ENCODE measurements at regions not wholly inside any gene's neighbourhood (a gene's known extent, or its start where the extent isn't known, plus 50 kb on each side); places are given as distances from the start of the nearest gene placed in this dataset.
"Not testable (repeated sequence)": the region's sequence is repeated elsewhere in the genome, so short reads cannot be mapped to it uniquely, and the experiment has no call there.

- H3K4me3 Mint-ChIP-seq, result no peak overlapping the region
- H3K4me1 Mint-ChIP-seq (ENCODE audit: low read depth), result no peaks in the 10 kb centered on the region
- H3K36me3 Mint-ChIP-seq (ENCODE audit: insufficient read depth), result no peaks in the 10 kb centered on the region
- no peaks in the 10 kb centered on the region for H3K9me3 Mint-ChIP-seq
- ATAC-seq, result no peak
- no peaks in the 10 kb centered on the region for H3K27me3 Mint-ChIP-seq (ENCODE audit: low read depth)
- no peak for DNase-seq
Measured at GRCh38 chr2:187644486-187644885, 90.3 kb upstream of the TFPI start.

GRCh38 chr2:187644981-187645380, 90.7 kb upstream of the TFPI start:
- no peak overlapping the region for H3K4me3 Mint-ChIP-seq
- H3K9me3 Mint-ChIP-seq, result no peaks in the 10 kb centered on the region
- DNase-seq (no peak), ATAC-seq (no peak)
- H3K4me1 Mint-ChIP-seq (ENCODE audit: low read depth), result no peaks in the 10 kb centered on the region
- no peaks in the 10 kb centered on the region for H3K36me3 Mint-ChIP-seq (ENCODE audit: insufficient read depth)
- H3K27me3 Mint-ChIP-seq (ENCODE audit: low read depth), result no peaks in the 10 kb centered on the region

- no peaks in the 10 kb centered on the region for H3K9me3 Mint-ChIP-seq
- H3K4me1 Mint-ChIP-seq (ENCODE audit: low read depth), result no peaks in the 10 kb centered on the region
- no peak for ATAC-seq
- H3K27me3 Mint-ChIP-seq (ENCODE audit: low read depth), result no peaks in the 10 kb centered on the region
- H3K36me3 Mint-ChIP-seq (ENCODE audit: insufficient read depth), result no peaks in the 10 kb centered on the region
- DNase-seq, result no peak
- no peak overlapping the region for H3K4me3 Mint-ChIP-seq
Measured at GRCh38 chr2:187646556-187646955, 92.3 kb upstream of the TFPI start.

GRCh38 chr2:187654535-187654934, 100.3 kb upstream of the TFPI start:
- Mint-ChIP-seq H3K27me3 (ENCODE audit: low read depth) (no peaks in the 10 kb centered on the region), H3K4me1 (ENCODE audit: low read depth) (no peaks in the 10 kb centered on the region), H3K4me3 (no peak overlapping the region), H3K9me3 (no peaks in the 10 kb centered on the region), H3K36me3 (ENCODE audit: insufficient read depth) (no peaks in the 10 kb centered on the region)
- no peak for ATAC-seq
- DNase-seq, result no peak

DNA sequence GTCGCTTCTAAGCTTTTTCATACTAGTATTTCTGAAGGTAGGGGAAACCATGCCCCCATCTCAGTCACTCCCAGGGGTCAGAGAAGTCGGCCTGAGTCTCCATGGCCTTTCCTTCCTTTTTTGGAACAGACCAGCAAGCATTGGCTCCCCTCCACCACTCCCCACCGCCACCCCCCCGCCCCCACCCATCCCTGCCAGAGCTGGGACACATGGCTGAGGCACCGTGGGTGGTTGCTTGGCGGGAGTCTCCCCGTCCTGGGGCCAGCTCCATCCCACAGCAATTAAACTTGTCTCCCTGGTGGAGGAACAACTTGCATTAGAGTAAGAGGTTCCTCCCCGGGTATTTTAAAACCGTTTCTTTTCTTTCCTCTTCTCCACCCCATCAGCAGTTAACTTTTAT, 100.8 kb upstream of the TFPI start:
- ATAC-seq (no peak), DNase-seq (no peak)
- Mint-ChIP-seq H3K4me1 (ENCODE audit: low read depth) (no peaks in the 10 kb centered on the region), H3K27me3 (ENCODE audit: low read depth) (no peaks in the 10 kb centered on the region), H3K9me3 (no peaks in the 10 kb centered on the region), H3K4me3 (no peak overlapping the region), H3K36me3 (ENCODE audit: insufficient read depth) (no peaks in the 10 kb centered on the region)

DNA sequence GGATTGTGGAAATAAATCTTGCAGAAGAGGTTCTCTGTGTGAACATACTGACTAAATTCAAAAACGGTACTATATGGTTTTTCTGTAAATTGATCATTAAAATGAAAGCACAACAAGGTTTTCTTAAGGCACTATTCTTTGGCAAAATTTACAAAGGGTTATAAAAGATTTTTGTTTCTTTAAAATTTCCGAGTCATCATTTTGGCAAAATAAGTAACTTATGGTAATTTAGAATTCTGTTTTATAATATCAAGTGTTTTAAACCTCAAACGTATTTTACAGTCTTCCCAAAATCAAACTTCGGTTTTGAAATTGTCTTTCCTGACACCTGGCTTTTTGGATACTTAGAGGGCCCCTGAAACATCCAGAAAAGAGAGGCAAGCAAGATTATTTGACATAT, 101.9 kb upstream of the TFPI start:
- Mint-ChIP-seq H3K4me3 (no peak overlapping the region), H3K4me1 (ENCODE audit: low read depth) (no peaks in the 10 kb centered on the region), H3K36me3 (ENCODE audit: insufficient read depth) (no peaks in the 10 kb centered on the region), H3K27me3 (ENCODE audit: low read depth) (no peaks in the 10 kb centered on the region), H3K9me3 (no peaks in the 10 kb centered on the region)
- ATAC-seq (no peak), DNase-seq (no peak)

- Mint-ChIP-seq H3K4me3 (no peak overlapping the region), H3K4me1 (ENCODE audit: low read depth) (no peaks in the 10 kb centered on the region), H3K9me3 (no peaks in the 10 kb centered on the region), H3K36me3 (ENCODE audit: insufficient read depth) (no peaks in the 10 kb centered on the region), H3K27me3 (ENCODE audit: low read depth) (no peaks in the 10 kb centered on the region)
- DNase-seq (no peak), ATAC-seq (no peak)
Measured at GRCh38 chr2:187658952-187659525, 104.8 kb upstream of the TFPI start.

- H3K9me3 Mint-ChIP-seq; DNase-seq; H3K27me3 Mint-ChIP-seq (ENCODE audit: low read depth); ATAC-seq; H3K4me1 Mint-ChIP-seq (ENCODE audit: low read depth); H3K4me3 Mint-ChIP-seq; H3K36me3 Mint-ChIP-seq (ENCODE audit: insufficient read depth): not testable (repeated sequence)
Measured at GRCh38 chr2:187676050-187676449, 121.8 kb upstream of the TFPI start.

GRCh38 chr2:187679454-187679853, 125.2 kb upstream of the TFPI start:
- Mint-ChIP-seq H3K27me3 (ENCODE audit: low read depth) (no peaks in the 10 kb centered on the region), H3K36me3 (ENCODE audit: insufficient read depth) (no peaks in the 10 kb centered on the region), H3K9me3 (no peaks in the 10 kb centered on the region), H3K4me1 (ENCODE audit: low read depth) (no peaks in the 10 kb centered on the region), H3K4me3 (no peak overlapping the region)
- DNase-seq (no peak), ATAC-seq (no peak)

GRCh38 chr2:187684174-187684573, 129.9 kb upstream of the TFPI start:
- Mint-ChIP-seq H3K4me3 (no peak overlapping the region), H3K4me1 (ENCODE audit: low read depth) (no peaks in the 10 kb centered on the region), H3K9me3 (no peaks in the 10 kb centered on the region), H3K27me3 (ENCODE audit: low read depth) (no peaks in the 10 kb centered on the region), H3K36me3 (ENCODE audit: insufficient read depth) (no peaks in the 10 kb centered on the region)
- DNase-seq (no peak), ATAC-seq (no peak)

- DNase-seq (no peak), ATAC-seq (no peak)
- Mint-ChIP-seq H3K4me1 (ENCODE audit: low read depth) (no peaks in the 10 kb centered on the region), H3K9me3 (peaks cover 11% of the 10 kb centered on the region), H3K36me3 (ENCODE audit: insufficient read depth) (no peaks in the 10 kb centered on the region), H3K27me3 (ENCODE audit: low read depth) (no peaks in the 10 kb centered on the region), H3K4me3 (no peak overlapping the region)
Measured at GRCh38 chr2:187686416-187687024, 132.3 kb upstream of the TFPI start.

DNA sequence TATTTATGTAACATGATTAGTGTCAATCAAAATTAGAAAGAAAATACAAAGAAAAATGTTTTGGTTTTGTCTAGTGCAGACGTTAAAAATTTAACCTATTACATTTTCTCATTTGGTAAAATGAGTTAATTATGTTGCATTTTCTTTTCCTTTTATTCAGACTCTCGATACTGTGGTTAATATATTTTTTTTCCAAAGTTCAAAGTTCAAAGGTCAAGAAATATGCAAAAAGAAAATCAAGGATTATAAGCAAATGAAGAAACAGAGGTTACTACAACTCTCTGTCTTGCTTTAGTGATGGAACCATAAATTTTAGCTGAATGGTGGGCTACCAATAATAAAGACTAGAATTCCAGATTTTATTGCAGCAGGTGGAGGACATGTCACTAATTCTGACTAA, 133.3 kb upstream of the TFPI start:
- no peaks in the 10 kb centered on the region for H3K4me1 Mint-ChIP-seq (ENCODE audit: low read depth)
- H3K9me3 Mint-ChIP-seq, result peaks cover 11% of the 10 kb centered on the region
- ATAC-seq (no peak), DNase-seq (no peak)
- H3K27me3 Mint-ChIP-seq (ENCODE audit: low read depth), result no peaks in the 10 kb centered on the region
- no peaks in the 10 kb centered on the region for H3K36me3 Mint-ChIP-seq (ENCODE audit: insufficient read depth)
- H3K4me3 Mint-ChIP-seq, result no peak overlapping the region

- no peaks in the 10 kb centered on the region for H3K4me1 Mint-ChIP-seq (ENCODE audit: low read depth)
- no peak for DNase-seq
- peaks cover 11% of the 10 kb centered on the region for H3K9me3 Mint-ChIP-seq
- H3K4me3 Mint-ChIP-seq, result no peak overlapping the region
- no peaks in the 10 kb centered on the region for H3K36me3 Mint-ChIP-seq (ENCODE audit: insufficient read depth)
- no peak for ATAC-seq
- no peaks in the 10 kb centered on the region for H3K27me3 Mint-ChIP-seq (ENCODE audit: low read depth)
Measured at GRCh38 chr2:187689372-187689771, 135.1 kb upstream of the TFPI start.

DNA sequence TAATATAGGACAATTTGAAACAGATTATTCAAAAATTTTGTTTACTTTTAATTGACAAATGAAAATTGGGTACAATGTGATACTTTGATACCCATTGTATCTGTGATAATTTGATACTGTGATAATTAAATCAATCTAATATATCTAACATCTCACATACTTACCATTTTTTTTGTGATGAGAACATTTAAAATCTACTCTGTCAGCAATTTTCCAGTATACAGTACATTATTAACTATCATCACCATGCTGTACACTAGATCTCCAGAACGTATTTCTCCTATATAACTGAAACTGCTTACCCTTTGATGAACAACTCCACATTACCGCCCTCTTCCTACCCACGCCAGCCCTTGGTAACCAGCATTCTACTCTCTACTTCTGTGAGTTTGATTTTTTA, 139.7 kb upstream of the TFPI start:
- ATAC-seq, result no peak
- Mint-ChIP-seq H3K36me3 (ENCODE audit: insufficient read depth) (no peaks in the 10 kb centered on the region), H3K9me3 (peaks cover 15% of the 10 kb centered on the region), H3K4me3 (no peak overlapping the region), H3K4me1 (ENCODE audit: low read depth) (no peaks in the 10 kb centered on the region), H3K27me3 (ENCODE audit: low read depth) (no peaks in the 10 kb centered on the region)
- no peak for DNase-seq

DNA sequence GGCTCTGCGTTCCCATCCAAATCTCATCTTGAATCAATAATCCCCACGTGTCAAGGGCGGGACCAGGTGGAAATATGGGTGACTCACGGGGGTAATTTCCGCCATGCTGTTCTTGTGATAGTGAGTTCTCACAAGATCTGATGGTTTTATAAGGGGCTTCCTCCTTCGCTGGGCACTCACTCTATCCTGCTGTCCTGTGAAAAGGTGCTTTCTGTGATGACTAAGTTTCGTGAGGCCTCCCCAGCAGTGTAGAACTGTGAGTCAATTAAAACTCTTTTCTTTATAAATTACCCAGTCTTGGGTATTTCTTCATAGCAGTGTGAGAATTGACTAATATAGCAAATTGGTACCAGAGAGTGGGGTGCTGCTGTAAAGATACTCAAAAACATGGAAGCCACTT, 142.4 kb upstream of the TFPI start:
- not testable (repeated sequence) for H3K27me3 Mint-ChIP-seq (ENCODE audit: low read depth); ATAC-seq; H3K4me3 Mint-ChIP-seq; H3K9me3 Mint-ChIP-seq; DNase-seq; H3K36me3 Mint-ChIP-seq (ENCODE audit: insufficient read depth); H3K4me1 Mint-ChIP-seq (ENCODE audit: low read depth)
